GM18520 (cell line): ENCODE measurements at regions not wholly inside any gene's neighbourhood (a gene's known extent, or its start where the extent isn't known, plus 50 kb on each side); places are given as distances from the start of the nearest gene placed in this dataset.
"Not testable (repeated sequence)": the region's sequence is repeated elsewhere in the genome, so short reads cannot be mapped to it uniquely, and the experiment has no call there.

Source experiments
- ATAC-seq: cut with Tn5 transposase; IDR thresholded peaks from one replicate; pipeline ENCODE4 v1.9.1; 2021; ENCODE audit not compliant: unreplicated experiment

DNA sequence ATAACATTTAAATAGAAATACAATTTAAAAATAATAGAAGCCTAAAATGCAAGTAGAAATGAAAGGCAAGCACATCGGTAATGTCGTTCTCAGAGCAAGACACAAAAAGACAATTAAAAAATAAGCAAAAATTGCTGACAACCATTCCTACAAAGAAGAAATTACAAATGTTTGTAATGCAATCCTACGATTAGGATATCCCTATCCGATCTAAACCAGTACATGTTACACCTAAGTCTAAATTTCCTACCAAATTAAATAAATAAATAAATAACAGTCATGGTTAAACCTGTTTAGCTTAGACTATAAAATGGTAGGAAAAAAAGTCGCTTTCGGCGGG is 90.0 kb downstream of the ANXA2R start:
- no peak for ATAC-seq

DNA sequence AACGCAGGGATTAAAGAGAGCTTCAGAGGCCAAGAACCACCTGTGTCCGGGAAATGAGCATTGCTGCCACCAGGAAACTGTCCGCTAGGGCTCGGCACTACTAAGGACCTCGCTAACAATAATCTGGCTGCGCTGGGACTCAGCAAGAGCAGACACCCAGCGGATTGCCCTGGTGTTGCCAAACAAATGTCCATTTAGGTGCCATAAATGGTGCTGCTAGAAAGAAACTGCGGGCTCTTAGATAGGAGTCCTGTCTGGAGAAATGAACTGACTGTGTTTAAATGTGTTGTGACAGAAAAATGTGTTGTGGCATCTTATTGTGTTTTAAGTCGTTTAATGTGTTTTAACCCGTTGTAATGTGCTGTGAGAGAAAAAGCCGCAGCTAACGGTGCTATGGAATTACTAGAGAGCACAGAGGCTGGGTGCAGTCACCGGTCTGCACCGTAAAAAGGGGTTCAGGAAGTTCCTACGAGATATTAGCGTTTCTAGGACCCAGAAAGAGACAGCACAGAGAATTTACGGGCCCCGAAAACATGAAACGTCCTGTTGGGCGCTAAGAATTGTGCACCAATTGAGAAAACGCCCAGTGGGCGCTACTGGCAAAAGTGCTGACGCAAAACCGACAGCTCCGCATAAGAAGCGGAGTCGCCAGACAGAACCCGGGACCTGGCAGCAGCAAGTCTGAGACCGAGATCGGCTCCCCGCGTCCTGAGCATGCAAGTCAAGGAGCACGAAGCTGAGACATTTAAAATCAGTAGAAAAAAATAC is 90.6 kb downstream of the ANXA2R start:
- ATAC-seq: peak; percentile 66

DNA sequence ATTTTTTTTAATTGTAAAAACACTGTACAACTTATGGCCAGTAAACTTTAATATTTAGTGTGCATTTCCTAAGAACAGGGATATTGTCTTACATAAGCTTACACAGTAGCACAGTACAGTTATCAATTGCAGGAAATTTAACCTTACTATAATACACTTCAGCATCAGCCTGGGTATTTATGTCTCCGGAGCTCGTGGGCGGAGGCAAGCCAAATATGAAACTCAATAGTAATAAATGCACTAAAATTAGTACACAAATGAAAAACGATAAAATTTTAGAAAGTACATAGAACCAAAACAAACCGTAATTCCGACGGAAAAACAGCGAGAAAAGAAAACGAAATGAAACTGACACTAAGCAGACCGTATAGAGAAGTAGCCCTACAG is 91.2 kb downstream of the ANXA2R start:
- ATAC-seq: no peak

DNA sequence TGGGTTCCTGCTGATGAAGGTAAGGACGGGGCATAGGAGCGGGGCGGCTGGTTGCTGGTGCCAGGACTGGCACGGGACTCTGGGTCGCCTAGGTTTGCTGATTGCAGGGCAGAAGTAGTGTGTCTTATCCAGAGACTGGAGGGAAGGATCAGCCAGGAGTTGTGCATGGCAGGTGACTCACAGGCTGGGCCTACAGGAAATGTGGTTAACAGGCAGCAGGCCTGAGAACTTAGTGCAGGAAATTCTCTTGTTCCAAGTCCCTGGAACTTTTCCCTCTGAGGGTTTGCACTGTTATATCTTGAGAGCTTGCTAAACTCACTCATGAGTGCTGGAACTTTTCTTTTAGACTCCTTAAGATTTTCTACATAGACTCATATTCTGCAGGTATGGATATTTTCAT is 95.1 kb downstream of the ANXA2R start:
- no peak for ATAC-seq

DNA sequence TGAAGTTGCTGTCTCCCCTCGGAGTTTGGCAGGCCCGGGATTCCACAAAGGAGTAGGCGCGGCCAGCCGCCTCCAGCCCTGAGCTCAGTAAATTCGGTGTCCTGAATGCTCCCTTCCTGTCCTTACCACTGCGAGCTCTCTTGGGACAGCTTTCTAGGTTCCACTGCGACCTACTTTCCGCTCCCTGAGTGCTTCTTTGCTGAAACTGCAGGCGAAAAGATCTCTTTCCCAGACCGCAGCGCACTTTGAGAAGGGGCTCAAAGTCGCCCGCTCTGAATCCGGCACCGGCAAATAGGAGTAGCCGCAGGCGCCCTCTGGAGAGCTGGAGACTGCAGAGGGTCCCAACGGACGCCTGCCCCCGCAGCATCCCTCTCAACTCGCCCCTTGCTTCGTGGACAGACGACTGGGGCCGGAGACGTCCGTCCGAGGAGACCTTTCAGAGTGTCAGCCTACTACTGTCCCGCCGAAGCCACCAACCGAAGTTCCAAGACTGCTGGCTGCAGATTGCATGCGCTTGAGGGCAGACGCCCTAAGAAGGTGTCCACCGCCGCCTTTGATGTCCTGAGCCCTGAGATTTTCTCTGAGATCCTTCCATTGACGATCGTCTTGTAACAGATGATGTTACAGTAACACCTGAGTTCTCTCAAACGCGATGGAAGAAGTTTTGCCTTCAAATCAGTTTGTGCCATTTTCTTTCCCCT is 96.0 kb downstream of the ANXA2R start:
- ATAC-seq: no peak

DNA sequence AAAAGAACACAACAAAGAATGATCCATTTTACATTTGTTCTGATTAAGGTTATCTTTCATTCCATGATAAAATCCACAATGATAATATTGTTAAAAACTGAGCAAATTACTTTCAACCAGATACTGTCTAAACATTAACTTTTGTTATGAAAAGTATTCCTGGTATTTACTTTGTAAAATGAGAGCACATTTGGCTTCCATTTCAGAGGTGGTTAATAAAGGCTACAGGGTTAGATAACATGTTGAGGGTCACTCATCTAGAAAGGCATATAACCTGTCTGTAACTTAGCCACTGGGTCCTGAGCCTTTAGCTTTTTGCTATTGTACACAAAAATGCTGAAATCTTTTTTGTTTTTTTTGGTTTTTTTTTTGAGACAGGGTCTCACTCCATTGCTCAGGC is 99.3 kb downstream of the ANXA2R start:
- no peak for ATAC-seq

DNA sequence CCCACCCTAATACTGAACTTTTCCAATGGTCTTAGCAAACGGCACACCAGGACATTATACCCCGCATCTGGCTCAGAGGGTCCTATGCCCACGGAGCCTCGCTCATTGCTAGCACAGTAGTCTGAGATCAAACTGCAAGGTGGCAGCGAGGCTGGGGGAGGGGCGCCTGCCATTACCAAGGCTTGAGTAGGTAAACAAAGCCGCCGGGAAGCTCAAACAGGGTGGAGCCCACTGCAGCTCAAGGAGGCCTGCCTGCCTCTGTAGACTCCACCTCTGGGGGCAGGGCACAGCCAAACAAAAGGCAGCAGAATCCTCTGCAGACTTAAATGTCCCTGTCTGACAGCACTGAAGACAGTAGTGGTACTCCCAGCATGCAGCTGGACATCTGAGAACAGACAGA is 108.1 kb downstream of the ANXA2R start:
- not testable (repeated sequence) for ATAC-seq

DNA sequence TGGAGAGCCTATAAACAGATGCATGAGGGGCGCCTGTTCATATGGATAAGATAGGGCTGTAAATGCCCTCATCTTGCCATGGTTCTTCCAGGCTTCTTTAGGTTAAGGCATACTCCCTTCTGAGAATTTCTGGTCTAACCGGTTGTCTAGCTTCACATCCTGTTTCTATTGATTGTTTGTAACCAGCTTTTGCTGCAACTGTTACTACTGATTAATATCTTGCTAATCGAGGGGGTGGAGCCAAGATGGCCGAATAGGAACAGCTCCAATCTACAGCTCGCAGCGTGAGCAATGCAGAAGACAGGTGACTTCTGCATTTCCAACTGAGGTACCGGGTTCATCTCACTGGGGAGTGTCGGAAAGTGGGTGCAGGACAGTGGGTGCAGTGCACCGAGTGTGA is 108.7 kb downstream of the ANXA2R start:
- ATAC-seq: not testable (repeated sequence)

DNA sequence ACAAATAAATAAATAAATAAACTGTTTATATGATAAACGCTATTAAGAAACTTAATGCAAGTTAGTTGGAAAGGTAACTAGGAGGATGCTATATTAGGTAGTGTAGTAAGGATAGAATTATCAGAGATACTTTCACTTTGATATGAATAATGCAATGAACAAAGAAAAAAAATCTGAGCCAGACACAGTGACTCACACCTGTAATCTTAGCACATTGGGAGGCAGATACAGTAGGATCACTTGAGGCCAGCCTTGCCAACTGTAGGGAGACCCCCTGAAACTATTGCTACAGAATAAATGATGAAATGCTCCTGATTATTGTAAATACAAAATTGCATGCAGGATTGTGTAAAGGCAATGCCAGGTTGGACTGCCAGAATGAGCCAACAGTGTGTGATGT is 109.2 kb downstream of the ANXA2R start:
- ATAC-seq: no peak

DNA sequence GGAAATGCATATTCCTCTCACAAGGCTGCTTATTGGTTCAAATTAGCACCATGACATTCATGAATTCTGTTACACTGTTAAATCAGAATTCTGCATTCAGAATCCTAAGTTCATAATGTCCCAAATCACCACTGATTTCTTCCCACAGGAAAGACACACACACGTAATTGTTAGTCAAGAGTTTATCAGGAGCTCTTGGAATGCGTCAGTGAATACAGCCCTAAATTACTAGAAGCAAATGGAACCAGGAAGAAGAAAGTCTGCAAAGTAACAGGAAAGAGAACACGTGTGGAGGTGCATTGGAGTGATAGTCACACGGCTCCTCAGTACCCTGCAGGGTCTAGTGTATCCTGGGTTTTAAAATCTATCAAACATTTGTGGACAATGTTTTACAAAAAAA is 110.2 kb downstream of the ANXA2R start:
- no peak for ATAC-seq

DNA sequence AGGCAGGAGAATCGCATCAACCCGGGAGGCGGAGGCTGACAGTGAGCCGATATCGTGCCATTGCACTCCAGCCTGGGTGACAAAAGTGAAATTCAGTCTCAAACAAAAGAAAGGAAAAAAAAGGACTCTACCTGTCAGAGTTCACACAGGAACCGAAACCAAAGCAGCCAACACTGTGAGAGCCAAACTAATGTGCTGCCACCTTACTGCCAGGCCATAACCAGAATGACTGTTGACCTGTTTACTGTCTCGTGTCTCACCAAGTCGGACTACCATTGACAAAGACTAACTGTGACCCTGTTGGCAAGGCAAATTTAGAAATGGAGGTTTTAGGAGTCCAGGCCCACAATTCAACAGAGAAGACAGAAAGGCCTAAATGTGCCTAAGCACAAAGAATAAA is 112.4 kb downstream of the ANXA2R start:
- ATAC-seq: peak; percentile 98

DNA sequence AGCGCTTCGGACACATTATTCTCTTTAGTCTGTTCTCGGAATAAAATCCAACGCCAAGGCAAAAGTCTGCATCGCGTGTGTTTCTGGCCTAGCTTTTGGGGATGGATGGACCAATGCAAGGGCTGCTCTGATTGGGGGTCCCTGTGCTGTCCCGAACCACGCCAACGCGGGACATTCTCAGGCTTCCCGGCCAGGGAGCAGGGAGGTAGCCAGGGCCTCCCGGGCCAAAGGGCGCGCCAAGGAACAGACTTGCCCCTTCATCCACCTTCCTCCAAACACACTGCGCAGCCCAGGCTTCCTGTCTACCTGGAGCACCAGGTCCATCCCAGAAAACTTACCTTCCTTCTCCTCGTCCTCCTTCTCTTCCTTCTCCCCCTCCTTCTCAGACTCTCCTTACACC is 113.0 kb upstream of the SELENOP start:
- no peak for ATAC-seq

DNA sequence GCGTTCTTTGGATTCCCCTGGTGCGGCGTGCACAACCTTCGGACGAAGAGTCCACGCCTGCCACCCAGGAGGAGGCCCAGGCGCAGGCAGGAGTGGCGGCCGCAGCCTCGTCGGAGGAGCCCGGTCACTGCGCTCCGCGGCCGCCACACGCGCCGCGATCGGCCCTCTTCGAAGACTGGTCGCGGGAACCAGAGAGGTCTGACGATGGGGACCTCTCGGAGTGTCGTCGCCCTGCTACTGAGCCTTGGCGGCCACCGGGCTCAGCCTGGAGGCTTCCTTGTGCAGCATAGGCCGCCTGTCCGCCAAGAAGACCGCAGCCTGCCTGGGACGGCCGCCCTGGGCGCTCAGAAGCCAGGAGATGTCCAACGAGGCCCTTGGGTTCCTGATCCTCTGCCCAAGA is 112.5 kb upstream of the SELENOP start:
- ATAC-seq: no peak

DNA sequence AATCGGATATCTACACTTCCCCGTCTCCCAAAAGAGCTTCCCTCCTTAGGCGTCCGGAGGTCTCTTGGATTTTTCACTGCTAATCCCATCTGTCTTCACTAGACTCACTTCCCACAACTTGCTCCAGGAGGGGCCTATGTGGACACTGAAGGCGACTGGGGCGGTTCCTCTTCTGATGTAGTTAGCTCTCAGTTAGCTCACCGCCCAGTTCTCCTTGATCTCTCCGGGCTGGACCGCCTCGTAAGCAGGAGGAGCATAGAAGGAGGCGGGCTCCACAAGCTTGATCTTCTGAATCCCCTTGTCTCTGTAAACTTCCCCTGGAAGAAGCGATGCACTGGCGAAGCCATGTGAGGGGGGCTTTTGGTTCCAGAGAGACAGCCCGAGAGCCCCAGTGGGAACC is 112.0 kb upstream of the SELENOP start:
- no peak for ATAC-seq

DNA sequence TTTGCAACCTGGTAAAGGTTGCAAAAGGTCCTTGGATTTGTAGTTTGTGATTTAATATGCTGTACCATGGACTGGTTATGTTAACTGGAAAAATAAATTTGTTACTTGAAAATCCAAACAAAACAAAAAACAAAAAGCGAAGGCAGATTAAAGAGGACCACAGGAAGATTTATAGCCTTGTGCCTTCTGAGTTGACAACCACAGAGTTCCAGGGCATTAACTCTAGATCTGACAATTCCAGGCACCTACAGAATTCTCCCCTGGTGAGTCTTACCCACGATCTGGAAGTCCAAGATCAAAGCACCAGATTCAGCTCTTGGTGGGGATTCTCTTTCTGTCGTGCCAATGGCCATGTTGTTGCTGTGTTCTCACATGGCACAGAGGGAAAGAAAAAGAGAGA is 107.9 kb upstream of the SELENOP start:
- no peak for ATAC-seq

DNA sequence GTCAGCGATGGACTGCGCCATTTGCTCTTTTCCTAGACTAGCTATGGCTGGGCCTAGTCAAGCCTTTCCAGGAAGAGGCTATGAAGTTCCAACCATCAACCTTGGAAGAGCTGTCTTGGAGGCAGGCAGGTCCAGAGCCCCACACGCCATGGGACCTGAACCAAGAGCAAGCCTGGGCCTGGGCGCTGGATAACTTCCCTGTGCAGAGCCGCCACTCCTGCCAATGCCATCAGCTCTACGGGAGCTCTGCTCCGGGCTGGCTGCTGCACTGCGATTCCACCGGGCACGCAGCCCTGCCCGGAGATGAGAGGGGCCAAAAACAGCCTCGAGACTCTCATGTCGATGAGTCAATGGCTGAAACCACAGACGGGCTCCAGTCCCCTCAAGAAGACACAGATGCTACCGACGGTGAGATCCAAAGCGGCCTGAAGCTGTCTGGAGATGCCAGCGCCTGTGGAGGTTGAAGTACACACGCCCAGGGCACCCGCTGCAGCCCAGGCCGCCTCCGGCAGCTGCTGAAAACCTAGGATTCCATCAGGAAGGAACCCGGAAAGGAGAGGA is 103.7 kb upstream of the SELENOP start:
- no peak for ATAC-seq

DNA sequence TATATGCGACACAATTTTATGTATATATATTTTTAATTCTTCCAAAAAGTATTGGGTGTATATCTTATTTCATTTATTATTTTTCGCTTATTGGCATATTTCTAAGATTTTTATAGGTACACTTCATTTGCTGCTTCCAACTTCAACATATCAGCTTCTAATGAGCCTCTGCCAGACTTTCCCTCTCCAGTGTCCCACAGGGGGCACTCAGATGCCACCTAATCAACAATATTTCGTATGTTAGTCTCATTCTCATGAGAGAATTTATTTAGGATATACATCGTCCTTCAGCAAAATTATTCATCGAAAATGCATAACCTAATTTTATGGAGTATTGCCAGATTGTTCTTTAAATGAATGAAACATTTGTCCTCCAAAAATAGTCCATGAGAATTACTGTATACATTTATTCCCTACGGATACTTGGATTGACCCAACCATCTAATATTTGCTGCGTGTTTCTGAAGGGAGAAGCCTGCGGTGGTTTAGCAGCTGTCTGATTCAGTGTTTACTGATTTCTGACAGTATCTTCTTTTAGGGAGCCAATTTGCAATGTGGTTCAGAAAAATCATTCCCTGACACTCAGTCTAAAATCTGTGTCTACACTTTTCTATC is 100.6 kb upstream of the SELENOP start:
- ATAC-seq: no peak

DNA sequence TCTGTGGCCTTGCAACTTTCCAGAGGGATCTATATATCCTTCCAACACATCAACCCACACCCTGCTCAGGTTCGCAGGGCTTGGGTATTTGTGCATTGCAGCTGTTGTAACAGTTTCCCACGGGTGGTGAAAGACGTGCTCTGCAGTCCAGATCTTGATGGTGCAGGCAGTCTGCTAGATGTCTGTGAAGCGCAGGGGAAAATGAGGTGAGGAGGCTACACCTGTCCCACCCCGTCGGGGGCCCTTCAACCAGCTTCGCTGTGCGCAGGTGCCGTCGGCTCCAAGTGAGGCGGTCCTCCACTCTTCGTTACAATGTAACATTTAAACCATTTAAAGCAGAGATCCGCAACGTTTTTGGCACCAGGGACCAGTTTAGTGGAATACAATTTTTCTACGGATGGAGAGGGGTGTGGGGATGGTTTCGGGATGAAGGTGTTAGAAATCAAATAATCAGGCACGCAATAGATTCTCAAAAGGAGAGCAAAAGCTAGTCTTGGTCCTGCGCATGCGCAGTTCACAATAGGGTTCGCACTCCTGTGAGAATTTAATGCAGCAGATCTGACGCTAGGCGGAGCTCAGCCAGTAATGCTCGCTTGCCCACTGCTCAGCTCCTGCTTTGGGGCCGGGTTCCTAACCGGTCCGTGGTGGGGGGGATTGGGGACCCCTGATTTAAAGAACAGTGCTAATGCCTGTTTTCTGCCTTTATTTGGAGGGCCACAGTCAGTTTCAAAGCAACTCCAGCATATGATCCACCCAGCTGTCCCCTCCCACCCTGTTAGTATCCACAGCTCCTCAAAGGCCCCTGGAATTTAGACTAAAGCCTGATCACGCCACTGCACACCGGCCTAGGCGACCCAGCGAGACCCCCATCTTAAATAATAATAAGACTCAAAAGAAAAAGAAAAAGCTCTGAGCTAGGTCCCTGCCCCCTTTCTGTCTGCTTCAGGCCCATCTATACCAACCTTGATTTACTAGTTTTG is 97.1 kb upstream of the SELENOP start:
- peak; percentile 71 for ATAC-seq

DNA sequence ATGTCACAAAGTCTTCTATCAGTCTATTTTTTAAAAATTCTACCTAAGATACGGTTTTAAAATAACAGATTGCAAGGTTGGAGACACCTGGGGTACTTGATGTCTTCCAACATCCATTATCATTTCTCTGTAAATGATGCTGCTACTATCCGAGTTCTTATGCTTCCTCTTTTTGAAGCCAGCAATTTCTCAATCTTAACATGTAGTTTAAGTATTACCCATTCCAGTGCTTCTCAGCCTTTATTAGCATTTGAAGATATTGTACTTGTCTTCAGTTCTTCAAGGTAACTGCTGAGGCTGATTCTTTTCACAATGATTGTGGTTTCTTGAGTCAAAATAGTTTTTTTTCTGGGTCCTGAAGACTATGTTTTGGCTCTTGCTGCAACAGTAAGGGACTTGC is 96.4 kb upstream of the SELENOP start:
- peak; percentile 10 for ATAC-seq

DNA sequence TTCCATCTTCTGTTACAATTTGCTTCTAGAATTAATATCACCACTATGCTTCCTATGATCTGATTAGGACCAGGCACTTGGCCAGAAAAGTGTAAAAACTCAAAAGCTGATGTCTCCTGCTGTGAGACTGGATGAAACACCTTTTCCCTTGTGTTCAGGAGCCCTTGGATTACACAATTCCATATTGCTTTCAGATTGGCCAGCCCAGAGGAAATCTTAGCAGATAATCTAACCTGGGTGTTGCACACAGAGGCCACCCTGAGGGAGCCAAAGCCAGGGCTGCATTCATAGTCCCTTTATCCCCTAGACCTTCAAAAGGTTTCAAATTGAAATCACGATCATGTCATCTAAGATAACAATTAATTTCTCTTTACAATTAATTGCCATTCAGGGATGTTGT is 94.1 kb upstream of the SELENOP start:
- ATAC-seq: no peak

DNA sequence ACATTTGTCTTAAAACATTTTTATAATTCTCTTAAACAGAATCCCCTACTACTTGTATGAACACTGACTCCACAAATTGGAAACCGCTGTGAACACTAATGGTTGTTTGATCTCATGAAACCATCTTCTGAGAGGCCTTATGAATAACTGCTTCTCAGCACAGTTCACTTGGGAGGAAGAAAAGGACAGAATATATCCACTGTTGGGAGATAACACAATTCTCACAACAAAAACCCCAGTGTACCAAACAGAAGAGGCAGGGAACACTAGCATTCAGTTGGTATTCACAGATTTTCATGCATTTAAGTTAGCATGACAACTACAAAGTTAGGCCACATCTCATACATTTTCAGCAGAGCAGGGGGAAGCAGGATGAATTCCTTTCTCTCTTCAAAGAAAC is 89.0 kb upstream of the SELENOP start:
- ATAC-seq: no peak
